ENCODE measurements at regions not wholly inside any gene's neighbourhood (a gene's known extent, or its start where the extent isn't known, plus 50 kb on each side); places are given as distances from the start of the nearest gene placed in this dataset.
A peak's percentile ranks its signal among the peaks of the same experiment; 100 is the strongest.

- no peaks in the 10 kb centered on the region for H3K9me1 ChIP-seq (replicated peaks; ENCODE audit: control insufficient read depth, extremely low read depth, insufficient read depth, low read length)
- peak; percentile 73 for DNase-seq (ENCODE audit: low read depth, low spot score)
- no peaks in the 10 kb centered on the region for H3K36me3 ChIP-seq (ENCODE audit: control insufficient read depth in 2 of 2, extremely low read depth in 1 of 2, insufficient read depth in 2 of 2, low read length in 2 of 2)
- H2AFZ ChIP-seq (ENCODE audit: low read depth, low read length) = no peak overlapping the region
- dilution Hi-C loops (cut with MboI; ENCODE audit: extremely low pct_ligation_motif_present, low sequenced_read_pairs) = no loop called here
- peak overlapping the region; percentile 95 for H3K4me2 ChIP-seq (ENCODE audit: insufficient read depth, low read length)
- no peaks in the 10 kb centered on the region for H4K20me1 ChIP-seq (replicated peaks; ENCODE audit: control insufficient read depth, extremely low read depth, insufficient read depth, low read length)
- peak overlapping the region; percentile 85 for H3K9ac ChIP-seq (replicated peaks; ENCODE audit: extremely low read depth, insufficient read depth, low read length)
- peaks cover 33% of the 10 kb centered on the region for H3K79me2 ChIP-seq (ENCODE audit: control insufficient read depth, insufficient read depth, low read length)
- H3K4me1 ChIP-seq (ENCODE audit: control insufficient read depth, extremely low read depth, insufficient read depth, low read length) = peaks cover 37% of the 10 kb centered on the region
- no peaks in the 10 kb centered on the region for H3K27me3 ChIP-seq (ENCODE audit: control insufficient read depth in 2 of 2, insufficient read depth in 2 of 2, low read length in 2 of 2)
- ChIA-PET POLR2A (interaction anchor here (0.6 to 2.9 kb wide), 4 partner anchors 14 to 148 kb away, joined by 5 to 11 read pairs (median 5); partner anchors contain the start of gene SOX4), CTCF (interaction anchor here (0.8 to 3.2 kb wide), 13 partner anchors 10 to 1177 kb away, joined by 3 to 28 read pairs (median 4); no protein-coding TSS in a partner anchor)
- H3K4me3 ChIP-seq (replicated peaks in 1 of 3; ENCODE audit: insufficient read depth in 1 of 3, low read depth in 1 of 3, low read length in 3 of 3) = peak overlapping the region in 1 of 3 experiments; percentile 53
- intact Hi-C loops (cut with micrococcal nuclease) = loop anchor here (1.0 to 10.0 kb wide), 9 partner anchors 27 to 1086 kb away; no protein-coding TSS in a partner anchor
- BruUV-seq (replicated peaks) = TSS peak; percentile 77
- FAIRE-seq = no peak
- peak overlapping the region; percentile 95 for H3K27ac ChIP-seq (ENCODE audit: insufficient read depth, low read depth, low read length)
- no peak for TF ChIP-seq POLR2AphosphoS5 (IDR thresholded peaks at IDR 0.05; ENCODE audit: insufficient read depth, low read depth, low read length)
- TF ChIP-seq MYC (IDR thresholded peaks at IDR 0.05; ENCODE audit: low read depth, low read length) = no peak
- TF ChIP-seq, protein P1, sequence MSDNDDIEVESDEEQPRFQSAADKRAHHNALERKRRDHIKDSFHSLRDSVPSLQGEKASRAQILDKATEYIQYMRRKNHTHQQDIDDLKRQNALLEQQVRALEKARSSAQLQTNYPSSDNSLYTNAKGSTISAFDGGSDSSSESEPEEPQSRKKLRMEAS (IDR thresholded peaks at IDR 0.05; ENCODE audit: insufficient read depth, insufficient read length) = no peak
- H3K9me3 ChIP-seq (replicated peaks; ENCODE audit: control insufficient read depth, insufficient read depth, low read length) = no peaks in the 10 kb centered on the region
These were observed 147.9 kb downstream of the SOX4 start for GRCh38 chr6:21741221-21742109.

GRCh38 chr6:21742238-21742660 is 148.7 kb downstream of the SOX4 start:
- H2AFZ ChIP-seq (ENCODE audit: low read depth, low read length) = no peak overlapping the region
- ChIA-PET POLR2A (interaction anchor here (1.1 to 2.9 kb wide), 2 partner anchors 148 to 149 kb away, joined by 5 to 11 read pairs; partner anchors contain the start of gene SOX4), CTCF (interaction anchor here (0.5 to 3.2 kb wide), 11 partner anchors 10 to 1178 kb away, joined by 3 to 28 read pairs (median 4); no protein-coding TSS in a partner anchor)
- BruUV-seq (replicated peaks) = no TSS peak
- H4K20me1 ChIP-seq (replicated peaks; ENCODE audit: control insufficient read depth, extremely low read depth, insufficient read depth, low read length) = no peaks in the 10 kb centered on the region
- TF ChIP-seq, protein P1 (IDR thresholded peaks at IDR 0.05; ENCODE audit: insufficient read depth, insufficient read length) = no peak
- TF ChIP-seq MYC (IDR thresholded peaks at IDR 0.05; ENCODE audit: low read depth, low read length) (no peak), CTCF (IDR thresholded peaks at IDR 0.05; ENCODE audit: extremely low read depth in 1 of 2, insufficient read depth in 1 of 2, low read depth in 1 of 2, low read length in 2 of 2) (no peak), FOS (IDR thresholded peaks at IDR 0.05; ENCODE audit: borderline replicate concordance, insufficient read depth, low read length) (peak; percentile 79), POLR2AphosphoS5 (IDR thresholded peaks at IDR 0.05; ENCODE audit: insufficient read depth, low read depth, low read length) (peak; percentile 54), POLR2A (IDR thresholded peaks at IDR 0.05; ENCODE audit: low read depth, low read length) (no peak), JUN (IDR thresholded peaks at IDR 0.05; ENCODE audit: borderline replicate concordance, insufficient read depth, insufficient read length, low read depth) (peak; percentile 62), EZH2 (IDR thresholded peaks at IDR 0.05; ENCODE audit: borderline replicate concordance, low read depth, low read length, severe bottlenecking) (no peak), GATA2 (IDR thresholded peaks at IDR 0.05; ENCODE audit: insufficient read depth, insufficient read length, low read depth, low read length) (peak; percentile 12)
- peak overlapping the region; percentile 85 for H3K9ac ChIP-seq (replicated peaks; ENCODE audit: extremely low read depth, insufficient read depth, low read length)
- H3K27ac ChIP-seq (ENCODE audit: insufficient read depth, low read depth, low read length) = peak overlapping the region; percentile 95
- H3K4me3 ChIP-seq (replicated peaks in 1 of 3; ENCODE audit: insufficient read depth in 1 of 3, low read depth in 1 of 3, low read length in 3 of 3) = peak overlapping the region in 1 of 3 experiments; percentile 53
- dilution Hi-C loops (cut with MboI; ENCODE audit: extremely low pct_ligation_motif_present, low sequenced_read_pairs) (no loop called here), intact Hi-C loops (cut with micrococcal nuclease) (loop anchor here (1.0 to 10.0 kb wide), 6 partner anchors 26 to 1085 kb away; no protein-coding TSS in a partner anchor)
- no peaks in the 10 kb centered on the region for H3K36me3 ChIP-seq (ENCODE audit: control insufficient read depth in 2 of 2, extremely low read depth in 1 of 2, insufficient read depth in 2 of 2, low read length in 2 of 2)
- DNase-seq (ENCODE audit: low read depth, low spot score) (peak; percentile 89), FAIRE-seq (peak; percentile 71)
- H3K4me1 ChIP-seq (ENCODE audit: control insufficient read depth, extremely low read depth, insufficient read depth, low read length) = peaks cover 37% of the 10 kb centered on the region
- H3K9me1 ChIP-seq (replicated peaks; ENCODE audit: control insufficient read depth, extremely low read depth, insufficient read depth, low read length) = no peaks in the 10 kb centered on the region
- no peaks in the 10 kb centered on the region for H3K9me3 ChIP-seq (replicated peaks; ENCODE audit: control insufficient read depth, insufficient read depth, low read length)
- H3K4me2 ChIP-seq (ENCODE audit: insufficient read depth, low read length) = peak overlapping the region; percentile 95
- H3K27me3 ChIP-seq (ENCODE audit: control insufficient read depth in 2 of 2, insufficient read depth in 2 of 2, low read length in 2 of 2) = no peaks in the 10 kb centered on the region
- peaks cover 31% of the 10 kb centered on the region for H3K79me2 ChIP-seq (ENCODE audit: control insufficient read depth, insufficient read depth, low read length)

All from endothelial cell of umbilical vein (primary cell).